Uterus (tissue), 3 donors: ENCODE measurements at regions not wholly inside any gene's neighbourhood (a gene's known extent, or its start where the extent isn't known, plus 50 kb on each side); places are given as distances from the start of the nearest gene placed in this dataset. TPM values are rescaled to one million over a fixed set of nuclear protein-coding genes. Genes with fewer than 3 reads are reported as not detected.

Experiments used
- DNase-seq, 2 donors: peaks; one replicate each; pipeline ENCODE4 v3.0.0-alpha.2; 2019 to 2020
- H3K27ac ChIP-seq, 2 donors: fragments of 200-600 bp; sonication (generic); 1 replicate in 1 of 2; 2 replicates in 1 of 2; pipeline ENCODE4 v1.5.1; 2016 to 2018
- H3K27me3 ChIP-seq, 2 donors: fragments of 200-600 bp; sonication (generic); one replicate each; pipeline ENCODE4 v1.5.1; 2018 to 2019; ENCODE audit warnings: control low read depth in 1 of 2
- H3K36me3 ChIP-seq, 2 donors: fragments of 200-600 bp; sonication (generic); one replicate each; pipeline ENCODE4 v1.5.1; 2019; ENCODE audit warnings: control low read depth in 1 of 2
- H3K4me1 ChIP-seq, 2 donors: fragments of 200-600 bp; sonication (generic); one replicate each; pipeline ENCODE4 v1.5.1; 2018 to 2019; ENCODE audit warnings: control low read depth in 1 of 2
- H3K4me3 ChIP-seq, 2 donors: fragments of 200-600 bp; sonication (generic); 1 replicate in 1 of 2; 2 replicates in 1 of 2; pipeline ENCODE4 v1.5.1; 2018 to 2019; ENCODE audit warnings: mild to moderate bottlenecking in 1 of 2
- H3K9me3 ChIP-seq, 2 donors: fragments of 200-600 bp; sonication (generic); one replicate each; pipeline ENCODE4 v1.5.1; 2019; ENCODE audit warnings: control low read depth in 1 of 2
- POLR2A ChIP-seq, 2 donors: fragments of 450-650 bp; IDR thresholded peaks; one replicate each; pipeline ENCODE4 v1.6.1; 2016; ENCODE audit warnings: antibody characterized with exemption in 2 of 2, mild to moderate bottlenecking in 1 of 2, moderate library complexity in 1 of 2
- intact Hi-C: fragments of 100-400 bp; cut with DNase I; formaldehyde crosslinking; loops from one replicate; pipeline ENCODE4 v1.15.1; 2023; ENCODE audit warnings: low total_unique reads
- small RNA-seq: library from RNA; depleted of rRNA; stranded (forward); fragments of <200 nt; gene quantifications from one replicate; pipeline ENCODE3, GENCODE V24; 2016
- TF ChIP-seq, protein P1 (sequence below), 4 experiments: fragments of 200-600 bp in 2 of 4; fragments of 450-650 bp in 2 of 4; sonication (generic) in 2 of 4; IDR thresholded peaks; one replicate each; pipeline ENCODE4 v1.5.1; 2016 to 2019; ENCODE audit warnings: antibody characterized with exemption in 4 of 4, mild to moderate bottlenecking in 2 of 4, moderate library complexity in 1 of 4
- donor health status: DM: yes; HTN: yes; CAD: no.

DNA sequence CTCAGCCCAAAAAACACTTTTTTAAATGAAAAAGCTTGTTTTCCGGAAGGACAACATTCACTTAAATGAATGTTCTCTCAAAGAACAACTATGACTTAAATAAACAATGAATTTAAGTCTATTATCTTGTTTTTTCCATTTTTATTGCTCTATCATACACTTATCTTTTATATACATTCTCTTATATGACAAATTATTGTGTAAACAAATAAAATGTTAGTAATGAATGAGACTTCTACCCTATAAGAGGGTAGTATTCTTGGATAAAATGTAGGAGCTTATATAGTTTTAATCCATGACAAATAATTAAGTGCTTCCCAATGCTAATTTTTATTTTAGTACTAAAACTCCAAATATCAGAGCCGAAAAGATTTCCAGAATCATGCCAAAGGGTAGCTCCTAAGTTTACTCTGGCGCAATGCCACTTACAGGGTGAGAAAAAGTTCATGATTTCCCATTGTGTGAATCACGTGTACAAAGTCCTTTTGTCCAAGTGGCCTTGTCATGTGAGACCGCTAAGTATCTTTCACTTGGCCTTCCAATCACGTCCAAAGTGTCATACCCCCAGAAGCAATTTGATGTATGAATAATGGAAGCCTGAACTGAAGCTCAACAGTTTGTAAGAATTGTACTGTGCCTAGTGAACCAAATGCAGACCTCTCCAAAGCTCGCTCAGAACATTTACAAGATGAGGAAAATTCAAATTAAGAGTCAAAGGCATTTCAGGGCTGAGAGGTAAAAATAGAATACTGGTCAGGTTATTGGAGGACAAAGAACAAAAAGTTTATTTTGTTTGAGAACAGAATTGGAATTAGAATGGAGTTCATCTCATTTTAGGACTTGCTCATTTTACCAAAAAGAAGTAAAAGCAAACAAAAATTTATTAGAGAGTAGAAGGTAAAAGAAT, 56.6 kb upstream of the C1orf21 start:
- Histone ChIP-seq H3K4me1 (no peaks in the 10 kb centered on the region), H3K27me3 (no peaks in the 10 kb centered on the region), H3K4me3 (no peak overlapping the region), H3K9me3 (no peaks in the 10 kb centered on the region), H3K36me3 (no peaks in the 10 kb centered on the region), H3K27ac (no peak overlapping the region)
- DNase-seq = peak in 1 of 2 donors; percentile 18
- intact Hi-C loops = no loop called here
- TF ChIP-seq POLR2A (IDR thresholded peaks at IDR 0.05) = no peak

DNA sequence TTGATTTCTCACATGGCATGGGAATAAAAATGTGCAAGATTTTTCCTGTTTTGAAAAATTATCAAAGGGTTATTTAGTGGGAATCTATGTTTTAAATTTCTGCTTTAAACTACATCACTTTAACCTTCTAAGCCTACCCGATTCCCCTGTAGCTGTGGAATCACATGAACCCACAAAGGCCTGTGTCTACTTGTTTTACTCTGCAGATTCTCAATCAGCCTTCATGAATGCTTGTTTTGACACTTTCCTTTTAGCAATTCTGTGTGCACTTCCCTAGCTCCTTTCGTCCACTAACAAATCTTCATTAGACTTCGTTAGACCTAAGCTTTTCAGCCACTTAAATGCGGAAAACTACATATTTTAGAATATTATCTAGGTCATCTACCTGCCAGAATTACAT, 56.0 kb upstream of the C1orf21 start:
- intact Hi-C loops = no loop called here
- Histone ChIP-seq H3K4me1 (no peaks in the 10 kb centered on the region), H3K4me3 (no peak overlapping the region), H3K27ac (no peak overlapping the region), H3K9me3 (no peaks in the 10 kb centered on the region), H3K27me3 (no peaks in the 10 kb centered on the region), H3K36me3 (no peaks in the 10 kb centered on the region)
- TF ChIP-seq, protein P1, sequence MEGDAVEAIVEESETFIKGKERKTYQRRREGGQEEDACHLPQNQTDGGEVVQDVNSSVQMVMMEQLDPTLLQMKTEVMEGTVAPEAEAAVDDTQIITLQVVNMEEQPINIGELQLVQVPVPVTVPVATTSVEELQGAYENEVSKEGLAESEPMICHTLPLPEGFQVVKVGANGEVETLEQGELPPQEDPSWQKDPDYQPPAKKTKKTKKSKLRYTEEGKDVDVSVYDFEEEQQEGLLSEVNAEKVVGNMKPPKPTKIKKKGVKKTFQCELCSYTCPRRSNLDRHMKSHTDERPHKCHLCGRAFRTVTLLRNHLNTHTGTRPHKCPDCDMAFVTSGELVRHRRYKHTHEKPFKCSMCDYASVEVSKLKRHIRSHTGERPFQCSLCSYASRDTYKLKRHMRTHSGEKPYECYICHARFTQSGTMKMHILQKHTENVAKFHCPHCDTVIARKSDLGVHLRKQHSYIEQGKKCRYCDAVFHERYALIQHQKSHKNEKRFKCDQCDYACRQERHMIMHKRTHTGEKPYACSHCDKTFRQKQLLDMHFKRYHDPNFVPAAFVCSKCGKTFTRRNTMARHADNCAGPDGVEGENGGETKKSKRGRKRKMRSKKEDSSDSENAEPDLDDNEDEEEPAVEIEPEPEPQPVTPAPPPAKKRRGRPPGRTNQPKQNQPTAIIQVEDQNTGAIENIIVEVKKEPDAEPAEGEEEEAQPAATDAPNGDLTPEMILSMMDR (IDR thresholded peaks at IDR 0.05) = no peak
- no peak for TF ChIP-seq POLR2A (IDR thresholded peaks at IDR 0.05)
- no peak for DNase-seq

Small RNAs in the stretch of these regions (small RNA-seq; reads per million reads assigned to genes)
- gene RF00019 = not detected
